Transverse colon (tissue), 4 donors: ENCODE measurements at regions not wholly inside any gene's neighbourhood (a gene's known extent, or its start where the extent isn't known, plus 50 kb on each side); places are given as distances from the start of the nearest gene placed in this dataset.

Experiments
- POLR2A ChIP-seq: fragments of 450-650 bp; IDR thresholded peaks from one replicate; pipeline ENCODE4 v1.6.1; 2016; ENCODE audit warnings: antibody characterized with exemption, mild to moderate bottlenecking, moderate library complexity
- POLR2AphosphoS5 ChIP-seq, 3 donors: sonication (generic); formaldehyde crosslinking; IDR thresholded peaks; one replicate each; pipeline ENCODE4 v1.6.1; 2016; ENCODE audit warnings: antibody characterized with exemption in 3 of 3
- TF ChIP-seq, protein P1 (sequence below), 5 experiments: fragments of 200-600 bp in 3 of 5; fragments of 450-650 bp in 2 of 5; sonication (generic) in 3 of 5; IDR thresholded peaks; 1 replicate in 2 of 5; 2 replicates in 3 of 5; pipeline ENCODE4 v1.5.1; 2016 to 2017; ENCODE audit warnings: antibody characterized with exemption in 5 of 5, inconsistent platforms in 3 of 5, mild to moderate bottlenecking in 2 of 5, moderate library complexity in 1 of 5

DNA sequence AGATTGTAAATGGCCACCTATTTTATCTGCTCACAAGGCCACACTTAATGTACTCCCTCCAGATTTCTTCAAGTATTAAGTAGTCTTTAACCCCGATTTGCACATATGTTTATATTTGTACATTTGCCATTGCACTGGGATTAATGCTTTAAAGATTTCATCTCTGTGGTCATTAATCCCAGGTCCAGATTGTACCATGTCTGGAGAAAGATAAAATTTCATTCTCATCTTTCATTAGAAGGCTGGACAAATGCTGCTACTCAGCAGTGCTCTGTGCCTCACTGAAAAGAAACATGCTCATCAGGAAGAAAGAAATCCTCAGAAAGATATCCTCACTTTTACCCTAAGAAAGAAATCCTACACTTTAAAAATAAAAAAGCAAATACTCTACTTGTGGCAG, 62.5 kb upstream of the LRRC3B start:
- TF ChIP-seq, protein P1, sequence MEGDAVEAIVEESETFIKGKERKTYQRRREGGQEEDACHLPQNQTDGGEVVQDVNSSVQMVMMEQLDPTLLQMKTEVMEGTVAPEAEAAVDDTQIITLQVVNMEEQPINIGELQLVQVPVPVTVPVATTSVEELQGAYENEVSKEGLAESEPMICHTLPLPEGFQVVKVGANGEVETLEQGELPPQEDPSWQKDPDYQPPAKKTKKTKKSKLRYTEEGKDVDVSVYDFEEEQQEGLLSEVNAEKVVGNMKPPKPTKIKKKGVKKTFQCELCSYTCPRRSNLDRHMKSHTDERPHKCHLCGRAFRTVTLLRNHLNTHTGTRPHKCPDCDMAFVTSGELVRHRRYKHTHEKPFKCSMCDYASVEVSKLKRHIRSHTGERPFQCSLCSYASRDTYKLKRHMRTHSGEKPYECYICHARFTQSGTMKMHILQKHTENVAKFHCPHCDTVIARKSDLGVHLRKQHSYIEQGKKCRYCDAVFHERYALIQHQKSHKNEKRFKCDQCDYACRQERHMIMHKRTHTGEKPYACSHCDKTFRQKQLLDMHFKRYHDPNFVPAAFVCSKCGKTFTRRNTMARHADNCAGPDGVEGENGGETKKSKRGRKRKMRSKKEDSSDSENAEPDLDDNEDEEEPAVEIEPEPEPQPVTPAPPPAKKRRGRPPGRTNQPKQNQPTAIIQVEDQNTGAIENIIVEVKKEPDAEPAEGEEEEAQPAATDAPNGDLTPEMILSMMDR (IDR thresholded peaks at IDR 0.05), result no peak
- TF ChIP-seq POLR2A, result no peak
- TF ChIP-seq POLR2AphosphoS5 (IDR thresholded peaks at IDR 0.05), result no peak
